C4-2B (cell line): ENCODE measurements at regions not wholly inside any gene's neighbourhood (a gene's known extent, or its start where the extent isn't known, plus 50 kb on each side); places are given as distances from the start of the nearest gene placed in this dataset.

Source experiments
- CTCF ChIP-seq: fragments of 450-650 bp; conservative IDR thresholded peaks from 2 replicates; pipeline ENCODE4 v1.5.1; 2017; ENCODE audit warnings: mild to moderate bottlenecking
- ZFX ChIP-seq: fragments of 450-650 bp; IDR thresholded peaks from 2 replicates; pipeline ENCODE4 v1.6.1; 2017

GRCh38 chr10:78585952-78586351, 482.8 kb upstream of the ZMIZ1 start:
- TF ChIP-seq CTCF (no peak), ZFX (no peak)
